Activated T-helper 2 cell treated with anti-CD3 and anti-CD28 coated beads, Interferon-gamma antibody, Interleukin-2, Interleukin-4, amounts not matched to agents 10 μg/mL and 5 μg/mL and 100 μg/mL, durations not matched to agents 14 hours and 24 hours and 36 hours (primary cell): ENCODE measurements at regions not wholly inside any gene's neighbourhood (a gene's known extent, or its start where the extent isn't known, plus 50 kb on each side); places are given as distances from the start of the nearest gene placed in this dataset.
"Not testable (repeated sequence)": the region's sequence is repeated elsewhere in the genome, so short reads cannot be mapped to it uniquely, and the experiment has no call there.

Experiments used
- DNase-seq: peaks from one replicate; pipeline ENCODE4 v3.0.0; 2021; ENCODE audit warnings: low spot score
- H3K27ac Mint-ChIP-seq: one replicate; pipeline ENCODE4 v1.8.0; 2021; ENCODE audit warnings: mixed read lengths
- H3K27me3 Mint-ChIP-seq: one replicate; pipeline ENCODE4 v1.8.0; 2021; ENCODE audit warnings: low read depth, mixed read lengths
- H3K36me3 Mint-ChIP-seq: one replicate; pipeline ENCODE4 v1.8.0; 2021; ENCODE audit warnings: low read depth, mixed read lengths
- H3K4me1 Mint-ChIP-seq: one replicate; pipeline ENCODE4 v1.8.0; 2021; ENCODE audit warnings: low read depth, mixed read lengths
- H3K4me3 Mint-ChIP-seq: one replicate; pipeline ENCODE4 v1.8.0; 2021; ENCODE audit warnings: low read depth, mild to moderate bottlenecking, moderate library complexity, mixed read lengths
- H3K9me3 Mint-ChIP-seq: one replicate; pipeline ENCODE4 v1.8.0; 2021; ENCODE audit warnings: mixed read lengths
- intact Hi-C: fragments of 100-400 bp; cut with micrococcal nuclease; formaldehyde crosslinking; loops from one replicate; pipeline ENCODE4 v1.15.1; 2023

GRCh38 chr3:106288781-106289180 is 420.0 kb upstream of the CBLB start:
- DNase-seq: no peak
- Mint-ChIP-seq H3K9me3 (peaks cover 25% of the 10 kb centered on the region), H3K4me1 (peaks cover 5% of the 10 kb centered on the region), H3K36me3 (no peaks in the 10 kb centered on the region), H3K27me3 (no peaks in the 10 kb centered on the region), H3K4me3 (no peak overlapping the region), H3K27ac (no peak overlapping the region)
- intact Hi-C loops: no loop called here

GRCh38 chr3:106290304-106290997 is 421.6 kb upstream of the CBLB start:
- intact Hi-C loops: no loop called here

GRCh38 chr3:106293161-106293560 is 424.3 kb upstream of the CBLB start:
- Mint-ChIP-seq H3K4me1 (peaks cover 14% of the 10 kb centered on the region), H3K36me3 (peaks cover 5% of the 10 kb centered on the region), H3K27me3 (no peaks in the 10 kb centered on the region), H3K27ac (no peak overlapping the region), H3K4me3 (no peak overlapping the region), H3K9me3 (no peaks in the 10 kb centered on the region)
- intact Hi-C loops: no loop called here
- DNase-seq: no peak

More at GRCh38 chr3:106290304-106290997, 421.6 kb upstream of the CBLB start:
- DNase-seq: no peak
- peaks cover 5% of the 10 kb centered on the region for H3K4me1 Mint-ChIP-seq
- no peak overlapping the region for H3K27ac Mint-ChIP-seq
- no peak overlapping the region for H3K4me3 Mint-ChIP-seq
- H3K9me3 Mint-ChIP-seq: peaks cover 21% of the 10 kb centered on the region
- no peaks in the 10 kb centered on the region for H3K36me3 Mint-ChIP-seq
- no peaks in the 10 kb centered on the region for H3K27me3 Mint-ChIP-seq

- Mint-ChIP-seq H3K36me3 (peaks cover 6% of the 10 kb centered on the region), H3K4me3 (no peak overlapping the region), H3K27ac (no peak overlapping the region), H3K4me1 (peaks cover 17% of the 10 kb centered on the region), H3K9me3 (no peaks in the 10 kb centered on the region), H3K27me3 (no peaks in the 10 kb centered on the region)
- intact Hi-C loops: no loop called here
- DNase-seq: no peak
Measured at GRCh38 chr3:106294121-106294520, 425.3 kb upstream of the CBLB start.

- peaks cover 26% of the 10 kb centered on the region for H3K4me1 Mint-ChIP-seq
- no peaks in the 10 kb centered on the region for H3K9me3 Mint-ChIP-seq
- DNase-seq: no peak
- intact Hi-C loops: loop anchor here (5.0 kb wide), 1 partner anchor 49 kb away; no protein-coding TSS in a partner anchor
- no peak overlapping the region for H3K27ac Mint-ChIP-seq
- H3K4me3 Mint-ChIP-seq: no peak overlapping the region
- no peaks in the 10 kb centered on the region for H3K27me3 Mint-ChIP-seq
- peaks cover 13% of the 10 kb centered on the region for H3K36me3 Mint-ChIP-seq
Measured at GRCh38 chr3:106296062-106296461, 427.2 kb upstream of the CBLB start.

GRCh38 chr3:106299300-106300098 is 430.7 kb upstream of the CBLB start:
- peaks cover 50% of the 10 kb centered on the region for H3K4me1 Mint-ChIP-seq
- intact Hi-C loops: loop anchor here (5.0 kb wide), 1 partner anchor 52 kb away; no protein-coding TSS in a partner anchor
- H3K36me3 Mint-ChIP-seq: peaks cover 13% of the 10 kb centered on the region
- H3K27me3 Mint-ChIP-seq: no peaks in the 10 kb centered on the region
- no peaks in the 10 kb centered on the region for H3K9me3 Mint-ChIP-seq
- no peak overlapping the region for H3K4me3 Mint-ChIP-seq
- peak overlapping the region; percentile 66 for H3K27ac Mint-ChIP-seq
- DNase-seq: peak; percentile 13

- Mint-ChIP-seq H3K9me3 (no peaks in the 10 kb centered on the region), H3K27ac (peak overlapping the region; percentile 38), H3K4me1 (peaks cover 44% of the 10 kb centered on the region), H3K36me3 (peaks cover 13% of the 10 kb centered on the region), H3K4me3 (no peak overlapping the region), H3K27me3 (no peaks in the 10 kb centered on the region)
- intact Hi-C loops: loop anchor here (1.0 kb wide), 1 partner anchor 31 kb away; no protein-coding TSS in a partner anchor
- DNase-seq: peak; percentile 9
Measured at GRCh38 chr3:106302451-106303221, 433.8 kb upstream of the CBLB start.

GRCh38 chr3:106303766-106304165 is 435.0 kb upstream of the CBLB start:
- Mint-ChIP-seq H3K9me3 (no peaks in the 10 kb centered on the region), H3K27me3 (no peaks in the 10 kb centered on the region)

GRCh38 chr3:106305127-106305526 is 436.3 kb upstream of the CBLB start:
- no peak overlapping the region for H3K4me3 Mint-ChIP-seq
- H3K9me3 Mint-ChIP-seq: no peaks in the 10 kb centered on the region
- no peak for DNase-seq
- H3K27me3 Mint-ChIP-seq: no peaks in the 10 kb centered on the region
- H3K36me3 Mint-ChIP-seq: no peaks in the 10 kb centered on the region
- intact Hi-C loops: no loop called here
- H3K27ac Mint-ChIP-seq: no peak overlapping the region
- H3K4me1 Mint-ChIP-seq: peaks cover 28% of the 10 kb centered on the region

More at GRCh38 chr3:106303766-106304165, 435.0 kb upstream of the CBLB start:
- Mint-ChIP-seq H3K4me1 (peaks cover 39% of the 10 kb centered on the region), H3K27ac (no peak overlapping the region), H3K36me3 (peaks cover 7% of the 10 kb centered on the region), H3K4me3 (no peak overlapping the region)
- DNase-seq: no peak
- intact Hi-C loops: no loop called here

GRCh38 chr3:106305882-106306435 is 437.1 kb upstream of the CBLB start:
- Mint-ChIP-seq H3K4me3 (no peak overlapping the region), H3K4me1 (peaks cover 25% of the 10 kb centered on the region), H3K27me3 (no peaks in the 10 kb centered on the region), H3K9me3 (no peaks in the 10 kb centered on the region), H3K27ac (no peak overlapping the region), H3K36me3 (no peaks in the 10 kb centered on the region)
- intact Hi-C loops: no loop called here
- DNase-seq: no peak

- intact Hi-C loops: no loop called here
- Mint-ChIP-seq H3K27me3 (no peaks in the 10 kb centered on the region), H3K36me3 (no peaks in the 10 kb centered on the region), H3K4me1 (peaks cover 2% of the 10 kb centered on the region), H3K27ac (no peak overlapping the region), H3K4me3 (no peak overlapping the region), H3K9me3 (peaks cover 9% of the 10 kb centered on the region)
- no peak for DNase-seq
Measured at GRCh38 chr3:106309274-106309673, 440.5 kb upstream of the CBLB start.

- H3K4me1 Mint-ChIP-seq, H3K27ac Mint-ChIP-seq, intact Hi-C loops, H3K4me3 Mint-ChIP-seq, H3K27me3 Mint-ChIP-seq, DNase-seq, H3K36me3 Mint-ChIP-seq: not testable (repeated sequence)
- H3K9me3 Mint-ChIP-seq: peaks cover 12% of the 10 kb centered on the region
Measured at GRCh38 chr3:106309798-106310197, 441.0 kb upstream of the CBLB start.
